GM04503 (cell line): ENCODE measurements at regions not wholly inside any gene's neighbourhood (a gene's known extent, or its start where the extent isn't known, plus 50 kb on each side); places are given as distances from the start of the nearest gene placed in this dataset.
"Not testable (repeated sequence)": the region's sequence is repeated elsewhere in the genome, so short reads cannot be mapped to it uniquely, and the experiment has no call there.

ENCODE experiments used
- DNase-seq: peaks from one replicate; pipeline ENCODE4 v3.0.0-alpha.2; 2012; ENCODE audit warnings: low read depth

- DNase-seq: no peak
Measured at GRCh38 chr6:156282087-156282486, 495.1 kb upstream of the ARID1B start.

GRCh38 chr6:156281266-156281665, 495.9 kb upstream of the ARID1B start:
- DNase-seq: no peak

DNA sequence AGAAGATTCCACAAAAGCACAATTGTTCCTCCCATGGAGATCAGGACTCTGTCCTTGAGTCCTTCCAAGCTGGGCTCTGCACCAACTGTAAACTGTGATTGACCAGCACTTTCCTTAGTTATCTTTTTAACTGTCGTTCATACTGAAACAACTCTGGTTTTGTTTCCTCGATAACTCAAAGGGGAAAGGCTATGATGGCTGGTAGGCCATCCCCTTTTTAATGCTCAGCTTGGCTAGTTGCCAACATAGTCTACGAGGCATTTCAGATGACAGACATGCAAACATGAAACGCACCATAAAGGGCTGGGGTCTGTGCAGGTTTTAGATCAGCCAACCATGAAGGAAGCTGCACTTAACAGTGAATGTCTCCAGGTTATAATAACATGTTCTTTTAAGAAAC, 497.1 kb upstream of the ARID1B start:
- no peak for DNase-seq

GRCh38 chr6:156279261-156279969, 497.8 kb upstream of the ARID1B start:
- DNase-seq: no peak

DNA sequence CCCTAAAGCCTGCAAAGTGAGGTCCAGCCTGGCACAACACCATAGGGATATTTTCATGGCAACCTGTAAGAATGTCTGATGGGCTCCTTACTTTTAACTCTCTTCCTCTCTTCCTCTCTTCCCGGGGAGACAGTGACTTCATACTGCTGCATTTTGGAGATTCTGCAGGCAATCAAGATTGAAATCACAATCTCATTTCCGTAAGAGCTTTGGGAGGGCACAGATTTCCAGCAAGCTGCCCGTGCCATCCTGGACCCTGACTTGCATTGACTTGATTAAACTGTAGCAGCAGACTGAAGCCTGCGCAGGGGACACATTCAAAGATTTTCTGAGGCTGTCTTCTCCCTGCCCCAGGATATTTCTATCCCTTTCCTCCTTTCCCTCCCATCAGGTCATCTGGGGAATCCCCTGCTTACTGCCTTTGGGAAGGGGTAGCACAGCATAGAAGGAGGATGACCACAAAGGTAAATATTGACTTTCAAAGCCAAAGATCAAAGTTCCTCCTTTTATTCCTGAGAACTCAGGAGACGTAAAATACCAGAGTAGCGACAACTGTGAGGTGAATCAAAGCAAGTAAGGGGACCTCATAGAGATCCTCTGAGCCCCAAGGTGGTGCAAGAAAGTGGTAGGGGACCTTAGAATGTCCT, 504.0 kb upstream of the ARID1B start:
- DNase-seq: no peak

DNA sequence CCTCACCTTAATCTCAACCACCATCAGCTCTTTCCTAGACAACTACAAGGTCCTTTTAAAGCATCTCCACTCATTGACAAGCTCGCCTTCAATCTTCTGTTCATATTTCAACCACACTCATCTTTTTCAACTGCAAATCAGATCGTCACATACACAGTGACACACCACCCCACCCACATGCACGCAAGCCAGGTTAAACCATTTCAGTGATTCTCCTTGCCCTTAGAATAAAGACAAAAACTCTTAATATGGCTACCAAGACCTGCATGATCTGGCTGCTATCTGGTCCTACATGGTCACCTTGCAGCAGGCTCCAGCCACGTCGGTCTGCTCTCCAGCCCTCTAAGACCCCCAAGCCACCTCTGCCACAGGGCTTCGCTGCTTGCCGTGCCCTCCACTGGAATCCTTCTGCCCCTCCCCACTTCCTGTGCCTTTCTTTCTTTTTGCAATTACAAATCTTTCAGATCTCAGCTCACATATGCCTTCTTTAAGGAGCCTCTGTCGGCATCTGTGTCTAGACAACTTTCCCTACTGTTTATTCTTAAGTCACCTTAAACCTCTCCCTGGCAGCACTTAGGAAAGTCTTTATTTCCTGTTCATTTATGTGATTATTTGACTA, 507.3 kb upstream of the ARID1B start:
- DNase-seq: no peak

DNA sequence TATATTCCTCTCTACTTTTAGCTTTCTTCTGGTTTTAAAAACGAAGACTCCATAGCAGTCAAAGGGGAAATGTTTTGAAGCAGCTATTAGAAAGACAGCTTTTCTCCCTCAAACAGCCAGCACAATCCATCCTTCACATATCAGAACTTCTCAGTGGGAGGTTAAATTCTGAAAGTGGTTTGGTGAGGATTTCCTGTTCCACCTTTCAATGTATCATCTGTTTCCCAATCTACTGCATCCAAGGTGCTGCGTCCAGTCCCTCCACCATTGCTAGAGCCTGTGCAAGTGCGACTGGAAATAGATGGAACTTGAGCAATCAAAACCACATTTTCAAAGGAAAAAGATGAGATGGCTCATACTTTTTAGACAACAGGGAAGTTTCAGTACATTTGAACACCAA, 508.3 kb upstream of the ARID1B start:
- no peak for DNase-seq

GRCh38 chr6:156262014-156262413, 515.2 kb upstream of the ARID1B start:
- DNase-seq: no peak

- DNase-seq: no peak
Measured at GRCh38 chr6:156260815-156261214, 516.4 kb upstream of the ARID1B start.

DNA sequence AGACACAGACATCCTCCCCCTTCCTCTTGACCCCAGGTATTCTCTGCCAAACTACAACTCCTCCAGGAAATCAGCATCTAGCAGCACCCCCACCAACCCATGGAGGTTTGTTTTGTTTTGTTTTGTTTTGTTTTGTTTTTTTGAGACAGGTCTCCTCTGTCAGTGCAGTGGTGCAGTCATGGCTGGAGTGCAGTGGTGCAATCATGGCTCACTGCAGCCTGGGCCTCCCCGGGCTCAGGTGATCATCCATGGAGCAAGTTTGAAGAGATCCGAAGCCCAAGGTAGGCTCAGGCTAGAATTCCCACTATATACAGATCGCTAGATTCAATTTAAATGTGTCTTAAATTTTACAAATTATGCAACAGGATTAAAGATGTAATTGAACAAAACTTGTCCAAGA, 518.2 kb upstream of the ARID1B start:
- no peak for DNase-seq

DNA sequence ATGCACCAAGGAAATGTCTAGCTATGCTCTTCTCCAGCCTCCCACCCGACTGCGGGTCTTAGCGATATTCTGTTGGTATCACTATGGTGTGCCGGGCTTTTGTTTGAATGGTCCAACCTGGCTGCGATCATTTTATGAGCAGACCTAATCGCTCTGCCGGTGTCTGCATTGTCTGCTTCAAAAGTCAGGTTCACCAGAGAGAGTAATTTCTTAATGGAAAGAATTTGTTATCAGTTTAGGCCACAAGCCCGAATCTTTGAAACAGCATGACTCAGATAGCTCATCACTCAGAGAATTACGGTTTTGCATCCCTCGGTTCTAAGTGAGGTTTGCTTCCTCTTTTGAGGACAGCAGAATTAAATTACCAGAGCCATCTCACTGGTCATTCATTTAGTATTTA, 521.0 kb upstream of the ARID1B start:
- DNase-seq: no peak

GRCh38 chr6:156254240-156254639, 522.9 kb upstream of the ARID1B start:
- no peak for DNase-seq

GRCh38 chr6:156250593-156250992, 526.6 kb upstream of the ARID1B start:
- DNase-seq: no peak

GRCh38 chr6:156242206-156242605, 535.0 kb upstream of the ARID1B start:
- DNase-seq: no peak

DNA sequence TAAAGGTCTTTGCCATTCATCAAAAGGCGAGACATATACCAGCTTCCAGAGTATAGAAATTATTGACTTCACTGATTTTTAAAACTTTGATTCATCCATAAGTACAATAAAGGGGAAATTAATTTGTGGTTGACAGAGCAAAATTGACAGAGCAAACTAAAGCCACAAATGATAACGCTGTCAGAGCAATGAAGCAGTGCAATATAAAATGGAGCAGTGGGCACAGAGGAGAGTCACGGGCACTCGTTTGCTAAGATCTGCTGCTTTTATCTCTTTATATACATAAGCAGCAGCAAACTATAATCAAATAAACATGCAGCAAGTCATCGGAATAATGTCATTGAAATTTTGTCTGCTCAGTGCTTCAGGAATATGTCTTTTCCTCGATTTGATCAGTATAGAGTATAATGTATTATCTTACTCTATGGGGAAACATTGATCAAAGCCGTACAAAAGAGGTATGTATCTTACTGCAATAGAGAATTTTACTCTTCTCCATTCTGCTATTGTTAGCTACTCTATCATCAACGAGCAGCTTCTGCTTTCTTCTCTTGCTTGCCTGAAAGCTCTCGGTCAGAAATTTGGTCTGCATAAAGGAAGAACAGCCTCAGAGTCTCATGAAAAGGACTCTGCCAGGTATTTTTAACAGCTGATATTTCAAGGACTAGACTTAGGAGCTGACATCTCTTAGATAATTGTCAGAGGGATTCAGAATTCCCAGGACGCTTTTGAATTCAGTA, 546.0 kb upstream of the ARID1B start:
- no peak for DNase-seq

- DNase-seq: no peak
Measured at GRCh38 chr6:156219973-156220372, 557.2 kb upstream of the ARID1B start.

- DNase-seq: no peak
Measured at GRCh38 chr6:156205678-156206077, 571.5 kb upstream of the ARID1B start.

GRCh38 chr6:156199182-156199581, 578.0 kb upstream of the ARID1B start:
- no peak for DNase-seq

DNA sequence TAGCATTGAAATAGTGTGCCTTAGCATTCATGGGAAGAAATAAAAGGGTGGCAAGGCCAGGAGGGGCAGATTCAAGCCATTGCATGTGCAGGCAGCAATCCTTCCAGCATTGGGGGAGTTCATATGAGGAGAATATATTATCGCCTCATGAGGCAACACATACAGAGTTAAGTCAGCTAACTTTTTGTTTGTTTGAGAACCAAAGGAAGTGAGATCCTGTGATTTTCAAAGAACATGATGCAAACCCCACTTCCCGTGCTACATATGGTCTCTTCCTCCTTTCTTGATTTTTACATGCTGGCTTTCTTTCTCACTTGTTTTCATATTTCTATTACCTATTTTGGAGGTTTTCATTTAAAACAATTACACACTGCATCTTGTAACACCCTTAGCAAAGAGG, 579.7 kb upstream of the ARID1B start:
- no peak for DNase-seq

DNA sequence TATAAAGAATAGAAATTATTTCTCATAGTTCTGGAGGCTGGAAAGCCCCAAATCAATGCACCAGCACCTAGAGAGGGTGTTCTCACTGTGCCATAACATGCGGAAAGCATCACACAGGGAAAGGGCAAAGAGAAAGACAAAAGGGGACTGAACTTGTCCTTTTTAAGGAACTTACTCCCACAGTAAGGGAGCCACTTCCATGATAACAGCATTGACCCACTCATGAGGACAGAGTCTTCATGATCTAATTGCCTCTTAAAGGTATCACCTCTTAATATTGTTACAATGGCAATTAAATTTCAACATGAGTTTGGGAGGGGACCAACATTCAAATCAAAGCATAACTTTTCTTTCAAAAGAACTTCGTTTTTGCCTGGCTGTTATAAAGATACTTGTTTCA, 582.2 kb upstream of the ARID1B start:
- no peak for DNase-seq

- DNase-seq: no peak
Measured at GRCh38 chr6:156193381-156193780, 583.8 kb upstream of the ARID1B start.

DNA sequence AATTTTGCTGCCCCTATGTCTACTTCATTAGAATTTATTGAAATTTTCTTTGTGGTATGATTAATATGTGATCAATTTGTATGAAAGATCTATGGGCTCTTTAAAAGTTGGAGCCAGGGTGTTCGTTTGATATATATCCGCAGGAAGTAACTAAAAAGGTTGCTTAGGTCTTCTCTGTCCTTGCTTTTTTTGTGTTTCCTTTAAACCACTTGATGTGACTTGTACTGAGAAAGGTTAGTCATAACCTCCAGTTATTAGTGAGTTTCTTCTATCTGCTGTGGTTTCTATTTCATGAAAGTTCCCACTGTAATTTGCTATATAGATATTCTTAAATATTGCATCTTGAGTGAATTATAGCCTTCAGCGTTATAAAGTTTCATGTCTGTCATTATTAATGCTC, 585.3 kb upstream of the ARID1B start:
- no peak for DNase-seq

GRCh38 chr6:156191390-156191789, 585.8 kb upstream of the ARID1B start:
- DNase-seq: not testable (repeated sequence)
